AG04449 (cell line): ENCODE measurements at regions not wholly inside any gene's neighbourhood (a gene's known extent, or its start where the extent isn't known, plus 50 kb on each side); places are given as distances from the start of the nearest gene placed in this dataset.
"Not testable (repeated sequence)": the region's sequence is repeated elsewhere in the genome, so short reads cannot be mapped to it uniquely, and the experiment has no call there.

Experiments
- CTCF ChIA-PET: fragments of 350-600 bp; formaldehyde crosslinking; extraction: SDS; loops from one replicate; lab custom pipeline; 2021; ENCODE audit warnings: antibody characterized with exemption; lab: Yijun Ruan, JAX
- POLR2A ChIA-PET: fragments of 400-600, 350-600 bp; formaldehyde crosslinking; extraction: SDS; loops from one replicate; lab custom pipeline; 2020; ENCODE audit warnings: antibody characterized with exemption, inconsistent platforms; lab: Yijun Ruan, JAX
- DNase-seq: peaks from one replicate; pipeline ENCODE4 v3.0.0-alpha.2; 2010; ENCODE audit warnings: low read depth, low spot score
- H3K4me3 ChIP-seq: 2 replicates; pipeline ENCODE4 v1.5.1; 2011; ENCODE audit warnings: low read depth, mild to moderate bottlenecking, control low read depth, low read length
- TF ChIP-seq, protein P1 (sequence below): IDR thresholded peaks from one replicate; pipeline ENCODE4 v1.5.1; 2011; ENCODE audit warnings: mild to moderate bottlenecking, moderate library complexity, low read length, control low read depth, inconsistent platforms; ENCODE audit not compliant: insufficient read depth; ENCODE audit errors: missing control alignments

DNA sequence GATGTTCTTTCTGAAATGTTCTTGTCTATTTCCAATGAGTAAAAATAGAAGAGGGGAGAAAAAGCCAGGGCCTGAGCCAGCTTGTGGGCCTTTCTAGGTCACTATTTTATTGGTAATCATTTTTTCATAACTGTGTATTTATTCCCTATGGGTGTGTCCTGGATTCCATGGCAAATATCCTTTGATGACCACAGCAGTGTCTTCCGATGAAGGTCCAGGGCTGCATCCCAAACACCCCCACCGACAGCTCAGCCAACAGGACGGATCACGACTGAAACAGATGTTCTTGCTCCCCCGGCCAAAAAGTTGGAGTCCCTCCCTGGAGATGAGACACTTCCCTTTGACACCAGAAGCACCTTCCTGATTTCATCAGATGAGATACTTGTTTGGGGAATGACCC, 105.4 kb upstream of the PLEKHG1 start:
- POLR2A ChIA-PET, result no interaction called here
- TF ChIP-seq, protein P1, sequence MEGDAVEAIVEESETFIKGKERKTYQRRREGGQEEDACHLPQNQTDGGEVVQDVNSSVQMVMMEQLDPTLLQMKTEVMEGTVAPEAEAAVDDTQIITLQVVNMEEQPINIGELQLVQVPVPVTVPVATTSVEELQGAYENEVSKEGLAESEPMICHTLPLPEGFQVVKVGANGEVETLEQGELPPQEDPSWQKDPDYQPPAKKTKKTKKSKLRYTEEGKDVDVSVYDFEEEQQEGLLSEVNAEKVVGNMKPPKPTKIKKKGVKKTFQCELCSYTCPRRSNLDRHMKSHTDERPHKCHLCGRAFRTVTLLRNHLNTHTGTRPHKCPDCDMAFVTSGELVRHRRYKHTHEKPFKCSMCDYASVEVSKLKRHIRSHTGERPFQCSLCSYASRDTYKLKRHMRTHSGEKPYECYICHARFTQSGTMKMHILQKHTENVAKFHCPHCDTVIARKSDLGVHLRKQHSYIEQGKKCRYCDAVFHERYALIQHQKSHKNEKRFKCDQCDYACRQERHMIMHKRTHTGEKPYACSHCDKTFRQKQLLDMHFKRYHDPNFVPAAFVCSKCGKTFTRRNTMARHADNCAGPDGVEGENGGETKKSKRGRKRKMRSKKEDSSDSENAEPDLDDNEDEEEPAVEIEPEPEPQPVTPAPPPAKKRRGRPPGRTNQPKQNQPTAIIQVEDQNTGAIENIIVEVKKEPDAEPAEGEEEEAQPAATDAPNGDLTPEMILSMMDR, result no peak
- DNase-seq, result no peak
- H3K4me3 ChIP-seq, result no peak overlapping the region
- CTCF ChIA-PET, result no interaction called here

DNA sequence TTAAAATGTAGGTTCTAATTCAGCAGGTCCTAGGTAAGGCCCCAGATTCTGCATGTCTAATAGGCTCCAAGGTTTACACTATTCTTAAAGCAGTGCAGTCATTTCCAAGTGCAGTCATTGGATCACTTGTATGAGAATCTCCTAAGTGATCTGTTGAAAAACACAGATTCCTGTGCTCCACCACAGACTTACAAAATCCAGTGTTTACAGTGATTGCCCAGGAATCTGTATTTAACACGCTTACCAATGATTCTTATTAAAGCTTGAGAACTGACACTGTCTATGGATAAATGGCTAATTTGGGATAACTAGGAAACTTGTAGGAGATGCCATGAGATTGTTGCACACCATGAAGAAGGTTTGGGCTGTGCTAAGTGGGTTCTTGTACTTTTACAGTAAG, 104.6 kb upstream of the PLEKHG1 start:
- ChIA-PET CTCF (no interaction called here), POLR2A (no interaction called here)
- no peak for DNase-seq
- H3K4me3 ChIP-seq, result no peak overlapping the region
- TF ChIP-seq, protein P1, result no peak

DNA sequence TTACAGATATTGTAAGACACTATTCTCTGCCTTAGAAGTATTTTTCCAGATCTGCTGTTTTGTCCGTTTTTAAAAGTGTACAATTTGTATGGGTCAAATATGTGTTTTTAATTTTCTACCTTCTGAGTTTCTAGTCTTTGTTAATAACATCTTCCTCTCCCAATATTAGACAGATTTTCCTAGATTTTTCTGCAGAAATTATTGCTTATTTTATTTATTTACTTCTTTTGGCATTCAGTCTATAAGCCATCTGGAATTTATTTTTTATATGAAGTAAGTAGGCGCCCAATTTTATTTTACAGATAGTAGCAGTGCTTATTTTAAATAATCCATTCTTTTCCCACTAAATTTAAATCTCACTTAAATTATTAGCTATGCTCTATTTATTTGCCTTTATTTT, 103.1 kb upstream of the PLEKHG1 start:
- H3K4me3 ChIP-seq, result no peak overlapping the region
- DNase-seq, result no peak
- TF ChIP-seq, protein P1, result no peak
- POLR2A ChIA-PET, result no interaction called here
- CTCF ChIA-PET, result no interaction called here

DNA sequence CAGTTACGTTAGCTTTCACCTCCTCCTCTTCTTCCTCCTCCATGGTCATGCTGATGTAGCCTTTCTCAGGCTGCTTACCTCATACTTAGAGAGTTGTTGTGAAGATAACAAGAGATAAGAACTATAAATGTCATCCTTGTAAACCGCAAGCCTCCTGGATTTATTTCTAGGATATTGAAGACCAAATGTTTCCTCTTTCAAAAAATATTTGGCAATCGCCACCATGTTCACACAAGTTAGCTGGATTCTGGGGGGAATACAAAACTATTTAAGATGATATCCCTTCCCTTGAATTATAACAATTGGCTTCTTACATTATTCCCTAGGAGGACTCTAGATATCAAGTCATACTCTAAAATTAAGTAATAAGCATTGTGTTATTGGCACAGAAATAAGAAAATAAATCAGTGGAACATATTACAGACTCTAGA, 99.8 kb upstream of the PLEKHG1 start:
- ChIA-PET POLR2A (no interaction called here), CTCF (no interaction called here)
- TF ChIP-seq, protein P1, result no peak
- DNase-seq, result no peak
- no peak overlapping the region for H3K4me3 ChIP-seq

DNA sequence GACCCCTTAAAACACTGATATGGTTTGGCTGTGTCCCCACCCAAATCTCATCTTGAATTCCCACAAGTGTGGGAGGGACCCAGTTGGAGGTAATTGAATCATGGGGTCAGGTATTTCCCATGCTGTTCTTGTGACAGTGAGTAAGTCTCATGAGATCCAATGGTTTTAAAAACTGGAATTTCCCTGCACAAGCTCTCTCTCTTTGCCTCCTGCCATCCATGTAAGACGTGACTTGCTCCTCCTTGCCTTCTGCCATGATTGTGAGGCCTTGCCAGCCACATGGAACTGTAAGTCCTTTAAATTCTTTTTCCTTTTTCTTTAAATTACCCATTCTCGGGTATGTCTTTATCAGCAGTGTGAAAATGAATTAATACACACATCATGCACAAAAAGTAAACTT, 99.1 kb upstream of the PLEKHG1 start:
- H3K4me3 ChIP-seq, CTCF ChIA-PET, POLR2A ChIA-PET, DNase-seq: not testable (repeated sequence)

DNA sequence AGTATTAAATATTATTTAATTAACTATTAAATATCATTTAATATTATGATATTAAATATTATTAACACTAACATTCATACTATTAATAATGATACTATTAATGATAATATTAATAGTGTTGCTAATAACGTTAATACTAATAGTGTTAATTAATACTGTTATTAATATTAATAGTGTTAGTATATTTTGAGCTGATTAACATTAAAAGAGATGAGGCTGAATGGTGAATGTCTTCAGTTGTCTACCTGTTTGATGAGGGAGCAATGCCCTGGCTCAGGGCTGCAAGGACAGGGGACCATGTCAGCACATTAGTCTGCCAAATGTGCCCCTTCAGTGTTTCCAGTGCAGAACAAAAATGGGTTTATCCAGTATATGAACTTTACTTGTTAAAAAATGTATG, 96.6 kb upstream of the PLEKHG1 start:
- no peak overlapping the region for H3K4me3 ChIP-seq
- CTCF ChIA-PET, result no interaction called here
- TF ChIP-seq, protein P1, result no peak
- POLR2A ChIA-PET, result no interaction called here
- no peak for DNase-seq

DNA sequence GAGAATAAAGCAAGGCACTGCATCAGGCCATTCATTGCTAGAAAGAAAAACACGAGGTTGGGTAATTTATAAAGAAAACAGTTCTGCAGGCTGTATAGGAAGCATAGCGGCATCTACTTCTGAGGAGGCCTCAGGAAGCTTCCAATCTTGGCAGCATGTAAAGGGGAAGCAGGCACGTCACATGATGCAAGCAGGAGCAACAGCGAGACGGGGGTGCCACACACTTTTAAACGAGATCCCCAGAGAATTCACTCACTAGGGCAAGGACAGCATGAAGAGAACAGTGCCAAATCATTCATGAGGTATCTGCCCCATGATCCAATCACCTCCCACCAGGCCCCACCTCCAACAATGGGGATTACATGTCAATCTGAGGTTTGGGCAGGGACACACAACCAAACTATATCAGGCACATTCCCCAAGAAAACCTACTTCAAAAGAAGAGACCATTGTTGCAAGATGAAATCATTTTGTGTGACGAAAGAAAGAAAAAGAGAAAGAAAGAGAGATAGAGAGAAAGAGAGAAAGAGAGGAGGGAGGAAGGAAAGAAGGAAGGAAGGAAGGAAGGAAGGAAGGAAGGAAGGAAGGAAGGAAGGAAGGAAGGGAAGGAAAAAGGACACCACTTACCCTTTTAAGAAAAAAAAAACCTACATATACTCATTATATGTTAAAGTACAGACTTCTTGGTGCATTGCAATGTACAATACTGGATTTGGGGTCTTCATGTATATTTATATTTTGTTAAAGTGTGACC, 95.9 kb upstream of the PLEKHG1 start:
- no peak for DNase-seq
- POLR2A ChIA-PET, result no interaction called here
- CTCF ChIA-PET, result no interaction called here
- no peak overlapping the region for H3K4me3 ChIP-seq
- TF ChIP-seq, protein P1, result no peak

DNA sequence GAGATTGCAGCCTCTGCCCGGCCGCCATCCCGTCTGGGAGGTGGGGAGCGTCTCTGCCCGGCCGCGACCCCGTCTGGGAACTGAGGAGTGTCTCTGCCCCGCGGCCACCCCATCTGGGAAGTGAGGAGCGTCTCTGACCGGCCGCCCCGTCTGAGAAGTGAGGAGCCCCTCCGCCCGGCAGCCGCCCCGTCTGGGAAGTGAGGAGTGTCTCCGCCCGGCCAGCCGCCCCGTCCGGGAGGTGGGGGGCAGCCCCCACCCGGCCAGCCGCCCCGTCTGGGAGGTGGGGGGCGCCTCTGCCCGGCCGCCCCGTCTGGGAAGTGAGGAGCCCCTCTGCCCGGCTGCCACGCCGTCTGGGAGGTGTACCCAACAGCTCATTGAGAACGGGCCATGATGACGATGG, 92.3 kb upstream of the PLEKHG1 start:
- DNase-seq, CTCF ChIA-PET, POLR2A ChIA-PET, H3K4me3 ChIP-seq: not testable (repeated sequence)
